ENCODE measurements at regions not wholly inside any gene's neighbourhood (a gene's known extent, or its start where the extent isn't known, plus 50 kb on each side); places are given as distances from the start of the nearest gene placed in this dataset.
"Not testable (repeated sequence)": the region's sequence is repeated elsewhere in the genome, so short reads cannot be mapped to it uniquely, and the experiment has no call there.

DNA sequence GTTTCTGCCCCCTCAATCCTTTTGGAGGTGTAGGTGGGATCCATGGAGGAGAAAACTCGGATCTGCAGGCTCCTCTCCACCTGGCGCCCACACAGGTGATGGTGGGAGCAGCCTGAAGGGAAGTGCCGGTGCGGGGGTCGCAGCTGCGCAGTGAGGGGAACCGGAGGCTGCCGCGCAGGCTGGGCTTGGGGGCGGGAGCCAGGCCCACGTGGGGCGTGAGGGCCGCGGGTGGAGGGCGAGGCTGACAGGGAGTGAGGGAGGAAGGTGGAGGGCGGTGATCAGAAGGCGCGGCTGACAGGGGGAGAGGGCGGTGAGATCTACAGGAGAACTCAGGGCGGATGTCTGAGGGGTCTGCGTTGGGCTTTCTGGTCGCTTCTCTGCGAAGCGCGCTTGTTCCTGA is 414.7 kb upstream of the NPAP1 start:
- TF ChIP-seq, protein P1, sequence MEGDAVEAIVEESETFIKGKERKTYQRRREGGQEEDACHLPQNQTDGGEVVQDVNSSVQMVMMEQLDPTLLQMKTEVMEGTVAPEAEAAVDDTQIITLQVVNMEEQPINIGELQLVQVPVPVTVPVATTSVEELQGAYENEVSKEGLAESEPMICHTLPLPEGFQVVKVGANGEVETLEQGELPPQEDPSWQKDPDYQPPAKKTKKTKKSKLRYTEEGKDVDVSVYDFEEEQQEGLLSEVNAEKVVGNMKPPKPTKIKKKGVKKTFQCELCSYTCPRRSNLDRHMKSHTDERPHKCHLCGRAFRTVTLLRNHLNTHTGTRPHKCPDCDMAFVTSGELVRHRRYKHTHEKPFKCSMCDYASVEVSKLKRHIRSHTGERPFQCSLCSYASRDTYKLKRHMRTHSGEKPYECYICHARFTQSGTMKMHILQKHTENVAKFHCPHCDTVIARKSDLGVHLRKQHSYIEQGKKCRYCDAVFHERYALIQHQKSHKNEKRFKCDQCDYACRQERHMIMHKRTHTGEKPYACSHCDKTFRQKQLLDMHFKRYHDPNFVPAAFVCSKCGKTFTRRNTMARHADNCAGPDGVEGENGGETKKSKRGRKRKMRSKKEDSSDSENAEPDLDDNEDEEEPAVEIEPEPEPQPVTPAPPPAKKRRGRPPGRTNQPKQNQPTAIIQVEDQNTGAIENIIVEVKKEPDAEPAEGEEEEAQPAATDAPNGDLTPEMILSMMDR (IDR thresholded peaks at IDR 0.05), result not testable (repeated sequence)
- TF ChIP-seq EP300 (IDR thresholded peaks at IDR 0.05), result not testable (repeated sequence)

All from sigmoid colon (tissue), 4 donors.